A549 (cell line): ENCODE measurements at regions not wholly inside any gene's neighbourhood (a gene's known extent, or its start where the extent isn't known, plus 50 kb on each side); places are given as distances from the start of the nearest gene placed in this dataset.

ENCODE experiments used
- CEBPB ChIP-seq, 2 experiments: fragments of >200 bp in 1 of 2; sonication (Bioruptor Twin) in 1 of 2; formaldehyde crosslinking in 1 of 2; IDR thresholded peaks; 2 replicates each; pipeline ENCODE4 v1.6.1; 2012 to 2016
- EP300 ChIP-seq, 2 experiments: fragments of >200 bp; sonication (Bioruptor Twin); formaldehyde crosslinking; IDR thresholded peaks; 2 replicates in 1 of 2; 3 replicates in 1 of 2; pipeline ENCODE4 v1.6.1; 2016 to 2017
- KDM1A ChIP-seq: fragments of 200-600 bp; sonication (generic); IDR thresholded peaks from 2 replicates; pipeline ENCODE4 v1.6.1; 2016; ENCODE audit warnings: low read depth, mild to moderate bottlenecking
- MAFK ChIP-seq: fragments of 450-650 bp; IDR thresholded peaks from 2 replicates; pipeline ENCODE4 v1.6.1; 2014; ENCODE audit not compliant: partially characterized antibody
- POLR2A ChIP-seq: IDR thresholded peaks from 2 replicates; pipeline ENCODE4 v1.6.1; 2012; ENCODE audit warnings: mild to moderate bottlenecking, low read length
- RAD21 ChIP-seq, 2 experiments: fragments of >200 bp in 1 of 2; sonication (Bioruptor Twin) in 1 of 2; formaldehyde crosslinking in 1 of 2; IDR thresholded peaks in 1 of 2; conservative IDR thresholded peaks in 1 of 2; 2 replicates in 1 of 2; 3 replicates in 1 of 2; pipeline ENCODE4 v1.6.1; 2012 to 2018; ENCODE audit warnings: inconsistent platforms in 1 of 2
- REST ChIP-seq: fragments of 200-600 bp; sonication (generic); IDR thresholded peaks from 2 replicates; pipeline ENCODE4 v1.6.1; 2016; ENCODE audit warnings: antibody characterized with exemption, mild to moderate bottlenecking, moderate library complexity
- RFX5 ChIP-seq: fragments of 450-650 bp; IDR thresholded peaks from 2 replicates; pipeline ENCODE4 v1.7.1; 2014; ENCODE audit warnings: antibody characterized with exemption, mild to moderate bottlenecking, moderate library complexity
- SMC3 ChIP-seq: fragments of >200 bp; sonication (Bioruptor Twin); formaldehyde crosslinking; IDR thresholded peaks from 3 replicates; pipeline ENCODE4 v1.6.1; 2018; ENCODE audit warnings: inconsistent platforms
- USF2 ChIP-seq: fragments of 450-650 bp; IDR thresholded peaks from 2 replicates; pipeline ENCODE4 v1.6.1; 2014; ENCODE audit warnings: antibody characterized with exemption
- TF ChIP-seq, protein P1 (sequence below): fragments of >200 bp; sonication (Bioruptor Twin); formaldehyde crosslinking; IDR thresholded peaks from 3 replicates; pipeline ENCODE4 v1.5.1; 2016

- TF ChIP-seq USF2 (no peak), CEBPB (IDR thresholded peaks at IDR 0.05) (no peak), MAFK (no peak), REST (no peak), POLR2A (no peak), KDM1A (no peak), EP300 (IDR thresholded peaks at IDR 0.05) (no peak), SMC3 (no peak), RAD21 (conservative IDR thresholded peaks at IDR 0.05 in 1 of 2, IDR thresholded peaks at IDR 0.05 in 1 of 2) (no peak), RFX5 (no peak)
- TF ChIP-seq, protein P1, sequence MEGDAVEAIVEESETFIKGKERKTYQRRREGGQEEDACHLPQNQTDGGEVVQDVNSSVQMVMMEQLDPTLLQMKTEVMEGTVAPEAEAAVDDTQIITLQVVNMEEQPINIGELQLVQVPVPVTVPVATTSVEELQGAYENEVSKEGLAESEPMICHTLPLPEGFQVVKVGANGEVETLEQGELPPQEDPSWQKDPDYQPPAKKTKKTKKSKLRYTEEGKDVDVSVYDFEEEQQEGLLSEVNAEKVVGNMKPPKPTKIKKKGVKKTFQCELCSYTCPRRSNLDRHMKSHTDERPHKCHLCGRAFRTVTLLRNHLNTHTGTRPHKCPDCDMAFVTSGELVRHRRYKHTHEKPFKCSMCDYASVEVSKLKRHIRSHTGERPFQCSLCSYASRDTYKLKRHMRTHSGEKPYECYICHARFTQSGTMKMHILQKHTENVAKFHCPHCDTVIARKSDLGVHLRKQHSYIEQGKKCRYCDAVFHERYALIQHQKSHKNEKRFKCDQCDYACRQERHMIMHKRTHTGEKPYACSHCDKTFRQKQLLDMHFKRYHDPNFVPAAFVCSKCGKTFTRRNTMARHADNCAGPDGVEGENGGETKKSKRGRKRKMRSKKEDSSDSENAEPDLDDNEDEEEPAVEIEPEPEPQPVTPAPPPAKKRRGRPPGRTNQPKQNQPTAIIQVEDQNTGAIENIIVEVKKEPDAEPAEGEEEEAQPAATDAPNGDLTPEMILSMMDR = no peak
Observed at GRCh38 chr17:14797801-14798200, 467.3 kb downstream of the PMP22 start.
